ENCODE measurements at regions not wholly inside any gene's neighbourhood (a gene's known extent, or its start where the extent isn't known, plus 50 kb on each side); places are given as distances from the start of the nearest gene placed in this dataset.

GRCh38 chr1:228976316-228976715, 241.0 kb downstream of the RHOU start:
- DNase-seq (ENCODE audit: low read depth), result no peak

- no peak for DNase-seq (ENCODE audit: low read depth)
These were observed 242.0 kb downstream of the RHOU start for GRCh38 chr1:228977307-228977706.

GRCh38 chr1:228977741-228978140, 242.5 kb downstream of the RHOU start:
- DNase-seq (ENCODE audit: low read depth), result no peak

- no peak for DNase-seq (ENCODE audit: low read depth)
These were observed 243.4 kb downstream of the RHOU start for GRCh38 chr1:228978484-228979324.

- no peak for DNase-seq (ENCODE audit: low read depth)
These were observed 244.0 kb downstream of the RHOU start for GRCh38 chr1:228979325-228979699.

GRCh38 chr1:228979774-228980173, 244.5 kb downstream of the RHOU start:
- no peak for DNase-seq (ENCODE audit: low read depth)

GRCh38 chr1:228980232-228980937, 245.1 kb downstream of the RHOU start:
- no peak for DNase-seq (ENCODE audit: low read depth)

GRCh38 chr1:228982637-228983036, 247.4 kb downstream of the RHOU start:
- DNase-seq (ENCODE audit: low read depth), result no peak

GRCh38 chr1:228983231-228983660, 248.0 kb downstream of the RHOU start:
- no peak for DNase-seq (ENCODE audit: low read depth)

- no peak for DNase-seq (ENCODE audit: low read depth)
These were observed 248.4 kb downstream of the RHOU start for GRCh38 chr1:228983661-228984060.

GRCh38 chr1:228984107-228984506, 248.8 kb downstream of the RHOU start:
- DNase-seq (ENCODE audit: low read depth), result no peak

GRCh38 chr1:228984646-228985631, 249.7 kb downstream of the RHOU start:
- no peak for DNase-seq (ENCODE audit: low read depth)

GRCh38 chr1:228985661-228986060, 250.4 kb downstream of the RHOU start:
- no peak for DNase-seq (ENCODE audit: low read depth)

- no peak for DNase-seq (ENCODE audit: low read depth)
These were observed 251.0 kb downstream of the RHOU start for GRCh38 chr1:228986093-228986904.

- no peak for DNase-seq (ENCODE audit: low read depth)
These were observed 252.0 kb downstream of the RHOU start for GRCh38 chr1:228987286-228987685.

GRCh38 chr1:228987736-228988506, 252.6 kb downstream of the RHOU start:
- DNase-seq (ENCODE audit: low read depth), result no peak

- no peak for DNase-seq (ENCODE audit: low read depth)
These were observed 253.4 kb downstream of the RHOU start for GRCh38 chr1:228988664-228989063.

GRCh38 chr1:228989176-228989575, 253.9 kb downstream of the RHOU start:
- no peak for DNase-seq (ENCODE audit: low read depth)

- DNase-seq (ENCODE audit: low read depth), result no peak
These were observed 254.4 kb downstream of the RHOU start for GRCh38 chr1:228989676-228989991.

- DNase-seq (ENCODE audit: low read depth), result no peak
These were observed 254.9 kb downstream of the RHOU start for GRCh38 chr1:228989992-228990827.

Measured in T-helper 22 cell (primary cell).